Hypothalamus (tissue), 51 donors: ENCODE measurements at regions not wholly inside any gene's neighbourhood (a gene's known extent, or its start where the extent isn't known, plus 50 kb on each side); places are given as distances from the start of the nearest gene placed in this dataset.

ENCODE experiments used
- DNase-seq, 51 donors: peaks; one replicate each; lab custom pipeline; 2025; lab: John Stamatoyannopoulos, UW

DNA sequence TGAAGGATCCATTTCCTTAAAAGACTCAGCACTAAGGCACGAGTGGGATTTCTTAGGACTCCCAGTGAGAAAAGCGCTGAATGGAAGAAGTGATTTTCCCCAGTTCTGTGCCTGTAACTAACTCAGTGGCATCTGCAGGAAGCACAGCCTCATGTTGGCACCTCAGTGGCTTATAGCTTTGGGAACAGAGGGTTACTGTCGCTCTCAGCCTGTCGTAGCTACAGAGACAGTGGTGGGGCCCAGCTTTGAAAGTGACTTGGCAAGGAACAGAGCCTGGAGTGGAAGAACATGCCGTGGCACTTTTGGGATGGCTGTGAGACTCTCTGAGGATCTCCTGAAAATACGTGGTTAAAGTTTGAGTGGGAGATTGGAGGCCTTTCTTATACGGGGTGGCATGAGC is 242.4 kb upstream of the MYOCD start:
- DNase-seq = no peak

DNA sequence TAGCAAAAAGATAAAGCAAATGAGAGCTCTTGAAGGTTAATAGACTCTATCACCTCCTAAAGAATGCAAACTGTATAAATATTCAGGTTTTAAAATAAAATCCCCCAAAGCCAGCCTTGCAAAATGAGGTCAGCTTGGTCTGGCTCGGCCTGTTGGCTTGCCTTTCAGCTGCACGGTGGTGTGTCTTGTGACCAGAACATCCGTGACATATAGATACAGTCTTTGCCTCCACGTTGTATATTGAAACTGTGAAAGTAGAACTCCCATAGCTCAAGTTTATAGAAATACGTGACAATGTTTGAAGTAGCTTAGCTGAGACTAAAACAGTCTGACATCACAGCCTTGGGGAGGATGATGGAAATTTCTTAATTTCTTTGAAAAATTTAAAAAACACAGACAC is 236.6 kb upstream of the MYOCD start:
- no peak for DNase-seq

- DNase-seq = no peak
Measured at GRCh38 chr17:12431188-12431587, 234.5 kb upstream of the MYOCD start.

GRCh38 chr17:12438212-12438611 is 227.5 kb upstream of the MYOCD start:
- DNase-seq = no peak

- no peak for DNase-seq
Measured at GRCh38 chr17:12438813-12439586, 226.7 kb upstream of the MYOCD start.

DNA sequence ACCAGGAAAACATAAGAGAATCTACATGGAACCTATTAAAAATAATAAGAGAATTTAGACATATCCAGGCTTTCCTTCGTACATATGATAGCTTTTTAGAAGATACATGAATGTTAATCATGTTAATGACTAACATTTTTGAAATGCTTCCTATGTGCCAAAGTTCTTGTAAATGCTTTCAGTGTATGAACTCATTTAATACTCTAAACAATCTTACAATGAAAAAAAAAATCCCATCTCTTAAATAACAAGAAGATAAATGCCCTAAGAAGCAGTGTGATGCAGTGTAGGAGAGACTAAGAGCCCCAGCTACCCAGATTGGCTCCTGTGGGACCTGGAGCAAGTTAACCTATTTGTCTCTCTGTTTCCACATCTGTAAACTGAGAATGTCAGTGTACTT is 220.4 kb upstream of the MYOCD start:
- no peak for DNase-seq

- DNase-seq = no peak
Measured at GRCh38 chr17:12457493-12457892, 208.2 kb upstream of the MYOCD start.

DNA sequence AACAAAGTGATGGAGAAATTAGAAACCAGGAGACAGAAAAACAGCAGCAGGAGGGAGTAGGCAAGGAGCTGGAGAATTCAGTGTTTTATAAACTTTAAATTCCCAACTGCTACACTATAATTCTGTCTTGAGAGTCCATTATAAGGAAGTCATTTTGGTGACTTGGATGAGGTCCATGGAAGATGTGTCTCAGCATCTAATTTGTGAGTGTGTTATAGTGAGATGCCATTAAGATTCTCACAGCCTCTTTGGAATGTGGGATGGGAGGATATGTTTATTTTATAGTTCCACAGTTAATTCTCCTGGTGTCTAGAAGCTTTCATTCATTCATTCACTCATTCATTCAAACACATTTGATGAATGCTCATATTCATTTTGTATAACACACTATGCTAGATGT is 206.0 kb upstream of the MYOCD start:
- DNase-seq = no peak

DNA sequence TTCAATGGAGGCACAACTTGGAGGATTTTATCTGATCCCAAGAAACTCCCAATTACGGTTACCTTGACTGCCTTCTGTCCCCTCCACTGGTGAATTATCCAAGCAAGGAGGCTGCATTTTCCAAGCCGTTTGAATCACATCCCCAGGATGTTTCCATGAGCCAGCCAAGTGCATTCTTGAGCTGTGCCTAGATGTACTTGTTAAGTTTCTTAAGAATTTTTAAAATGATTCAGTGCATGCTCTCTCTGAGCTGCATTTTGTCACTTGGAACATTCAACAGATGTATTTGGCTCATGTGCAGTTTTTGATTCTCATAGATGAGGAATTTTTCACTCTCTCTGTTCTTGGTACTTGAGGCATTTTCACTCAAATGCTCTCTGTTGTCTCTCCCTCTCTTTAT is 202.6 kb upstream of the MYOCD start:
- DNase-seq = peak in 1 of 51 donors; percentile 2

GRCh38 chr17:12472252-12473173 is 193.2 kb upstream of the MYOCD start:
- DNase-seq = no peak

- no peak for DNase-seq
Measured at GRCh38 chr17:12478311-12478710, 187.4 kb upstream of the MYOCD start.

- no peak for DNase-seq
Measured at GRCh38 chr17:12485361-12485906, 180.3 kb upstream of the MYOCD start.

DNA sequence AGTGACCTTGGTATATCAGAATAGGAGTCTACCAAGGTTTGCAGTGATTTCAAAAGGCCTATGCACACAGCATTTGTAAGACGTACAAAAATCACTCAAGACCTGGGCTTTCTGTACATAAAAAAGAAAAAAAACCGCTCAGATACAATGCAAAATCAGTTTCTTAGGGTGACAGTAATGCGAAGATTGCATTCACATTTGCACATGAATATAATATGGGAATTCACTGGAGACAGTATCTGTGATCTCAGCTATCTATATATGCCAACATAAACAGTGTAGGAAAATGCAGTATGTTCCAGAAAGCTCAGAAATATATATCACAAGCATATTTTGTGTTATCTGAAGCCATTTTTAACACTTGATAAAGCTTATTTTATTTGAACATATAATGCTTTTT is 176.4 kb upstream of the MYOCD start:
- DNase-seq = no peak

- DNase-seq = no peak
Measured at GRCh38 chr17:12492450-12492849, 173.2 kb upstream of the MYOCD start.

GRCh38 chr17:12505866-12506265 is 159.8 kb upstream of the MYOCD start:
- no peak for DNase-seq

GRCh38 chr17:12507026-12507595 is 158.6 kb upstream of the MYOCD start:
- DNase-seq = peak in 1 of 51 donors; percentile 1

- no peak for DNase-seq
Measured at GRCh38 chr17:12509801-12510200, 155.9 kb upstream of the MYOCD start.

GRCh38 chr17:12510535-12510934 is 155.2 kb upstream of the MYOCD start:
- DNase-seq = no peak

- DNase-seq = no peak
Measured at GRCh38 chr17:12512694-12513355, 152.9 kb upstream of the MYOCD start.

- no peak for DNase-seq
Measured at GRCh38 chr17:12514596-12514995, 151.1 kb upstream of the MYOCD start.
